GM18508 (cell line): ENCODE measurements at regions not wholly inside any gene's neighbourhood (a gene's known extent, or its start where the extent isn't known, plus 50 kb on each side); places are given as distances from the start of the nearest gene placed in this dataset.
"Not testable (repeated sequence)": the region's sequence is repeated elsewhere in the genome, so short reads cannot be mapped to it uniquely, and the experiment has no call there.

Source experiments
- ATAC-seq: cut with Tn5 transposase; IDR thresholded peaks from one replicate; pipeline ENCODE4 v1.9.1; 2021; ENCODE audit warnings: moderate number of reproducible peaks; ENCODE audit not compliant: insufficient read depth, unreplicated experiment

DNA sequence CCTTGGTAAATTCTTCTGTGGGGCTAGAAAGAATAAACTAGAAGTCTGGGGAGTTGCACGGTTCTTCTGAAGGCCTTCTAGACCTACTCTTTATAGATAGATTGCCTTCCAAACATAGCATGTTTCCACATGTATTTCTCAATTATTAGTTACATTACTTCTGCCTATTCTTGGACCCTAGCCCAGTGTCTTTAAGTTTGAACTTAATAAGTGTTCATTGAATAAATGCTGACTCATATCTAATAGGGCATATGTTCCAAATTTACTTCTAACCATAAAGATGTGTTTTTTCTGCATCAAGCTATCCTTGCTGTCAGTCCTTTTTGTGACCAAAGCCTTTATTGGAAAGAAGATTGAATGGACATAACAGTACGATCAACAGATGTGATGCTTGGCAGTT is 503.6 kb upstream of the ZFP42 start:
- no peak for ATAC-seq

DNA sequence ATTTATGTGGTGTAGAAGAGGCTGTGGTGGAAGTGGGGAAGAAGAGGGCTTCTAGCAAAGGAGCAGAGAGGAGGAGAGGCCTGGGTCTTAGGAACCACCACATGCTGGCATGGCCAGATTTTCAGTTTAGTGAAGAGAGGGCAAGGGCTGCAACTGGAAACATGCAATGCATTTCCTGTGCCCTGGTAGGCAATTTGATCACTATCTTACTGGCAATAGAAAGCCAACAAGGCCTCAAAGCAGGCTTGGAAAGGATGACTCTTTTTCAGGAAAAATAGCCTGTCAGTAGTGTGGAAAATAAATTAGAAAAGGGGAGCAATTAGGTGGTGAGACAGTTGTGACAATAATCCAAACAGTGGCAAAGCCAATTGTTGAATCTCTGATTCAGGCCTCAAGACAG is 501.9 kb upstream of the ZFP42 start:
- no peak for ATAC-seq

DNA sequence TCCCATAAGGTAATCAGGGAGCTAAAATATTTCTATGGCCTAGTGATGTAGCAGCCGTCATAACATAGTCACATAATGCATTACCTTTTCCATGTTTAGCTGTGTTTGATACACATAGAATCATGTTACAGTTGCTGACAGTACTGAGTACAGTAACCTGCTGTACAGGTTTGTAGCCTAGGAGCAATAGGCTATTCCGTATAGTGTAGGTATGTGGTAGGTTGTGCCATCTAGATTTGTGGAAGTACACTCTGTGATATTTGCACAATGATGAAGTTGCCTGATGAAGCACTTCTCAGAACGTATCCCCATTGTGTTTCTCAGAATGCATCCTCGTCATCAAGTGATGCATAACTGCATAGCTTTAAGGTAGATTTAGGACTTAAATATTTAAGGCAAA is 495.6 kb upstream of the ZFP42 start:
- ATAC-seq = no peak

DNA sequence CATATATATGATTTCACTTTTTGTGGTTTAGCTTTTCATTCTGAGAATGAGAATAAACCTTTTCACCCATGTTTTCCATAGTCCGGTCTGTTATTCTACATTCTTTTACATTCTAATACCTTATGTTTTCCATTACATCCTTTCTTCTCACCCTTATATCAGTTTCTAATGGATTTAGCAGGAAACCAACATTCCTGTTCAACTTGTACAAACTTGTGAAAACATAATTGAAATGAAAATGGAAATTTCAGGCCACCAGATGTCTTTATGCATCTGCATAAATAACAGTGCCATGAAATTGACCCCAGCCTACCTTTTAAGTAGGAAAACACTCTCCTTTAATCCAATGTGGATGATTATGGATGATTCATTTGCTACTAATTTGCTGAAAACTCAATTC is 494.8 kb upstream of the ZFP42 start:
- no peak for ATAC-seq

DNA sequence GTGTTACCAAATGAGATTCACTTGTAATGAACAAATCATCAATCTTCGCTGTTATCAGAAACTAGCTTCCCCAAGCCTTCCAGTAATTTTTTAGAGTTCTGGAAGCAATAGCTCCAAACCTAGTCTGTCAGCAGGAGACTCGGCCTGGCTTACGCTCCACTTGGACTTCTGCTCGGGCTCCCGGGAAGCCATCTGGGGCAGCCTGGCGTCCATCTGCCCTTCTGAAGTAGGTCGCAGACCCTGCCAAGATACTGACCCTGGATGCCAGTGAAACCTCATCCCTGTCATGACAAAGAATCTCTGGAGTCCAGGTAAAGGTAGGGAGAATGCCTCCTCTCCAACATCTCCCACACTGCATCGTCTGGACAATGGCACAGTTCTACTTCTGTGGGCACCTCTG is 493.8 kb upstream of the ZFP42 start:
- ATAC-seq = no peak

DNA sequence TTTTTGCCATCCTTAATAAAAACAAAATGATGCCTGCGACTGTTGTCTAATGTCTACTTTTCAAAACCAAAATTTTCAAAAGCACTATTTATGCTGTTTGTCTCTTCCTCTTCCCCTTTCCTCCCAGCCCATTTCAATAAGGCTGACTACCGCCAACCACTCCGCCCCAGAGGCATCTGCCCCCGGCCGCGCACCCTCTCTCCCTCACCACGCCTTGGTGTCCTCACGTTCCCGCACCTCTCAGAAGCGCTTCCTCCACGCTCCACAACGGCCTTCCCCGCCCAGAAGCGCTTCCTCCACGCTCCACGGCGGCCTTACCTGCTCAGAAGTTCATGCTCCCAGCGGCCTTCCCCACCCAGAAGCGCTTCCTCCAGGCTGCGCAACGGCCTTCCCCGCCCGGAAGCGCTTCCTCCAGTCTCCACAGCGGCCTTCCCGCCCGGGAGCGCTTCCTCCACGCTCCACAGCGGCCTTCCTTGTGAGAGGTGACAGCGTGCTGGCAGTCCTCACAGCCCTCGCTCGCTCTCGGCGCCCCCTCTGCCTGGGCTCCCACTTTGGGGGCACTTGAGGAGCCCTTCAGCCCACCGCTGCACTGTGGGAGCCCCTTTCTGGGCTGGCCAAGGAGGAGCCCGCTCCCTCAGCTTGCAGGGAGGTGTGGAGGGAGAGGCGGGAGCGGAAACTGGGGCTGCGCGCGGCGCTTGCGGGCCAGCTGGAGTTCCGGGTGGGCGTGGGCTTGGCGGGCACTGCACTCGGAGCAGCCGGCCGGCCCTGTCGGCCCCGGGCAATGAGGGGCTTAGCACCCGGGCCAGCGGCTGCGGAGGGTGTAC is 490.4 kb upstream of the ZFP42 start:
- no peak for ATAC-seq

DNA sequence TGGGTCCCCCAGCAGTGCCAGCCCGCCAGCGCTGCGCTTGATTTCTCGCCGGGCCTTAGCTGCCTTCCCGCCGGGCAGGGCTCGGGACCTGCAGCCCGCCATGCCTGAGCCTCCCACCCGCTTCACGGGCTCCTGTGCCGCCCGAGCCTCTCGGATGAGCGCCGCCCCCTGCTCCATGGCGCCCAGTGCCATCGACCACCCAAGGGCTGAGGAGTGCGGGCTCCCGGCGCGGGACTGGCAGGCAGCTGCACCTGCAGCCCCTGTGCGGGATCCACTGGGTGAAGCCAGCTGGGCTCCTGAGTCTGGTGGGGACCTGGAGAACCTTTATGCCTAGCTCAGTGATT is 489.8 kb upstream of the ZFP42 start:
- ATAC-seq = not testable (repeated sequence)

DNA sequence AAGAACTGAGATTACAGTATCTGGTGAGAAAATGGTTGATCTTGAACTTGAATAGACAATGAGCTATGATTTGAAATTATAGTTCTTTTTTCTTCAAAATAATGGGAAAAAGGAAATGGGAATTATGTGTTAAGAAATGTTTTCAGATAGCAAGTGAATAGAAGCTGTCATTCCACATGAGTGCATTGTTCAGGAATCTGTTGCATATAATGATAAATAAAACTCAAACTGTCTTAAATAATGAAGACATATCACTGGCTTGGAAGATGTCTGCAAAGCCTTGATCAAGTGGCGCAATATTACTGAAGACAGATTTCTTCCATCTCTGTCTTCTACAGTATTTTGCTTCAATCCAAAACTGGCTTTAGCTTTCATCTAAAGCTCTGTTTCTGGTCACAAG is 479.3 kb upstream of the ZFP42 start:
- ATAC-seq = no peak

DNA sequence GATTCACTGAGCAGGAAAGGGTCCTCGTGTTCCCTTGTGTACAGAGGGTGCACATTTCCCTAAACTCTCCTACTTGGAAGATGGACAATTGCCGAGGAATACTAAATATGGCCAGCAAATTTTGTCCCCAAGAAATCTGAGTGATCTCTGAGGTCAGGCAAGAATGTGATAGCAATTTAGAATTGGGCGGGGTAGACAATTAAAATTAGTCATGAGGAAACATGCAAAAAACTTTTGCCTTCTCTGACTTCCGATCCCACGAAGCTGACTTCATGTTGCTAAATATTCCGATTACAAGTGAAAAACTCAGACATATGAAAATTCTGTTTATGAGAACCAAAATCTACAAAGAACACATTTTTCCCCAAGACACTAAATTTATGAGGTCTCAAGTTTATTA is 453.9 kb upstream of the ZFP42 start:
- ATAC-seq = no peak

DNA sequence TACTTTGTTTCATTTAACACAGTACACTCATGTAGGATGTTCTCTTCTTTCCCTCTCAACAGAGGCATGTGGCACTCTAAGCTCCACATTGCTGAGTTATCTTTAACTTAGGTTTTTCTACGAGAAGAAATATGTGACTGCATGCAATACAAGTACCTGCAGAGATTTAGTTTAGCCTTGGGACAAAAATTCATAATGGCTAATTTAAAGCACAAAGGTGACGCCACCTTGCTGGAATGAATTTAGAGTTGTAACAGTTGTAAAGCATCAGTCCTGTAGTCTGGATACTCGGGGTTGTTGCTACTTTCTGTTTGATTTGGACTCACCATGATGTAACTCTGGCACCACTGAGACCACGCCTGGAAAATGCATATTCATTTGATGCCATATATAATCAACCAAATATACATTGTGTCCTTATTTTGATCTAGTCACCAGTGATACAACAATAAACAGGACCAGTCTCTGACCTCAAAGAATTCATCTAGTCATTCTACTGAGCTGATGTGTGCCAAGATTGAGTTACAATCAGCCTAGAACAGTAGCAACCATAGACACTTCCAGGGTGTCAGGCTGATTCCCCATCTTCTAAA is 451.0 kb upstream of the ZFP42 start:
- ATAC-seq = no peak

DNA sequence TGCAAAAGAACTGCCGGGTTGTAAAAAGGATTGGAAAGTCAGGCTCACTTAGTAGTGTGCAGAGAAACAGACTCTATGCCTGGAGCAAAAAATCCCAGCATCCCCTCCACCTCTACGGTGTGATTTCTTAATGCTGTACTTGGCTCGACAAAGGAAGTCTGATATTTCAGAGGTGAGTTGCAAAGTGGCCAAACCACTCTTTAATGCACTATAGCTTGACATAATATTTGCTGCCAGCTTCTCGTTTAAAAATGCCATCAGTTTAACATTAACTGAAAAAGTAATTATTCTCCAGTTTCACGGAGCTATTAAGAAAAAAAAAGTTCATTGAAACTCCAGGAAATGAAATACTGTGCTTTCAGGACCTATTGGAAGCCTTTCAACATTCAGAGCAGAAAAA is 448.3 kb upstream of the ZFP42 start:
- ATAC-seq = no peak

DNA sequence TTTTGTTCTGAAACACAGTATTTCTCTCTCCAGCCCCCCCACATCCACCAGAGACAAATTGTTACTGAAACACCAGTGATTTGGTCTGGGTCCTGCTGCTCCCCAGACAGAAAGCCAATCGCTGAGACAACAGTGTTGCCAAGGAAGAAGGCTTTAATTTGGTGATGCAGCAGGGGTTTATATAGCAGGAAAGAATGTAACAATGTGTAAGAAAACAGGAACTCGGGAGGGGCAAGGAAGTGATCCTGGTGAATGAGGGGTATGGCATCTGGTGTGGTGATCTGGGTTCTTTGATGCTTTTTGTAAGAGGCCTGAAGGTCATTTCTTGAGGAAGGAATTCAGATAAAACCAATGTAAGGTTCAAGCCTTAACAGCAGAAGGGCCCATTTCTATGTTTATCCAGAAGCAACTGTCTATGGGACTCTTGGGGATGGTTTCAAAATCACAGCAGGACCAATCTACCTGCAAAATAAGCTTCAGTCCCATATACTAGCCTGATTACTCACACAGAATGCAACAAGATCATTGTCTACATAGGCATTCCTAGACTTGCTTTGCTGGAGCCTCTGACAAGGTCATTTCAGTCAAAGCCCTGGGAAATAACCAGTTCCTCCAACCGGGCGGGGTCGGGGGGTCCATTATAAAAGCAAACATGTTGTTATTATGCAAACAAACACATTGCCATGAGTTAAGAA is 445.2 kb upstream of the ZFP42 start:
- no peak for ATAC-seq

DNA sequence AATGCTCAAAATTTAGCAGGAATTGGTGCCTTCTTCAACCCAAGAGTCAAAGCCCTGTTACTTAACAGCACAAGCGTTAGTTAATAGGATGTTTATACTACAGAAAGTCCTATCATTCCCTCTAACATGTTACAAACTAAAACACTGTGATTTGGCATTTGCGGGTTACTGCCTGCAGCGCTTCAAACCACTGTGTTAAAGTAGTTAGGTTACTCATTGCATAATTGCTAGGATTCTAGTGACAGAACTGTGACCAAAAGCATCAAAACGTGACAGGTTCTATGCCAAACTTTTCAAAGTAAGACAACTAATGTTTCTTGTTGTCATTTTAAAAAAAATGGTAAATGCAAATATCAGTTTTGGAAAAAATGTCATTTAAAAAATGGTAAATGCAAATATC is 442.8 kb upstream of the ZFP42 start:
- no peak for ATAC-seq

DNA sequence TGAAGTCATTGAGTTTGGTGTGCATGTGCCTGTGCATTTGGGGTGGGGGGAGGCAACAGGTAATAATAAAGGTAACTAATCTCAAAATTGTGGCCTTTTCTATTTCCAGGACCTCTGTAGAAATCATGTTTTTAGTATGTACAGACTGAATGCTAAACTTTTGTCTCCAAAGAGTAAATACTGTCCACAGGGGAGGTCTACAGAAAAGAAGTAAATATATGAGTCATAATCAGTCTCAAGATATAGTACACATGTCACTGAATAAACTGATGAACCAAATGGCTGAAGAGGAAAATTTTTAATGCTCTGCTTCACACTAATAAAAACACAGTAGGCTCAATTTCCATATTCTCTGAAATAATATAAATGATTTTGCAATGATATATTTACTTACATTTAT is 440.4 kb upstream of the ZFP42 start:
- no peak for ATAC-seq

DNA sequence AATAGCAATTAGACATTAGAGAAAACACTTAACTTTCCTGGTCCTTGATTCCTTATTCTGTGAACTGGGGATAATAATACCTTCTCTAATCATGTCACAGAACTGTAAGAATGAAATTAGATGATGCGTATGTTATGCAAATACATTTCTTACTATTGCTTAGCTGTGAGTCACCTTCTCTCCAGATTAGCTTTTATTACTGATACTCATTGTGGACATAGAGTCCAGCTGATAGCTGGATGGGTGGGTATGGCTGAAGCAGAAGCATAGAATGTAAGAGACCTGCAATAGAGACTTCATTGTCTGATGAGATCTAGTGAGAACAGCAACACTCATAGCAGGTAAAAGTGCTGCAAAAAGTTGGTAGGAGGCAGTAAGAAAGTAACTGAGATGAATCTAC is 437.2 kb upstream of the ZFP42 start:
- no peak for ATAC-seq

DNA sequence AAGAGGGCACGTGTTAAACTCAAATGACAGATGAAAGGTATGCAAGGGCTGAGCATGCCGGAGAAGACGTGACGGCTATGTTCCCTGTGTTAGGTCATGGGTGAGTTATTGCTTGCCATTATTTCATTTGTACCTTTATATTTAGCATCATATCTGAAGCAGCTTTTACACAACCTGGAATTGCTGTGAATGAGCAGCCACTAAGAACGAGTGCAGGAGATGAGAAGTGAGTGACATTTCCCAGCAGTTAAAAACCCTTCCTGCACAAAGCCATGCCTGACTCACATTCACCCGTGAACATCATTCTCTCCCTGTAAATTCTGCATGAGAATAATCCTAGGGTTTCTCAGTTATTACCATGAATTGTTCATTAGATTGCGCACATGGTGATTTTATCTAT is 433.2 kb upstream of the ZFP42 start:
- no peak for ATAC-seq

DNA sequence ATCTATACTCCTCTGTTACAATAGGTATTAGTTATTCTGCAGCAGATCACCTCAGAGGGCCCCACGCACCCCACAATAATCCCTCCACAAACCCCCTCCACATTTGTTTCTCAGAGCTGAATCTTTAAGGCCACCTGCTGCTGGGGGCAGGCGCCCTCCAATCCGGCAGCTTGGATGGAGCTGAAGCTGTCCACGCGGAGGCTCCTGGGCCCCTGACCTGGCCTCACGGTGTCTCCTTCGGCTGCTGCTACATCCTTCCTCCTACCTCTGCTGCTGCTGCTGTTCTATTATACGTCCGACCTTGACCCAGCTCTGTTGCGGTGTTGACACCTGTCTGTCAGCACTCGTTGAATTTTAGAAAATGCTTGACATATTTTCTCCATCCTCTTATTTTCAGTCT is 430.2 kb upstream of the ZFP42 start:
- no peak for ATAC-seq

DNA sequence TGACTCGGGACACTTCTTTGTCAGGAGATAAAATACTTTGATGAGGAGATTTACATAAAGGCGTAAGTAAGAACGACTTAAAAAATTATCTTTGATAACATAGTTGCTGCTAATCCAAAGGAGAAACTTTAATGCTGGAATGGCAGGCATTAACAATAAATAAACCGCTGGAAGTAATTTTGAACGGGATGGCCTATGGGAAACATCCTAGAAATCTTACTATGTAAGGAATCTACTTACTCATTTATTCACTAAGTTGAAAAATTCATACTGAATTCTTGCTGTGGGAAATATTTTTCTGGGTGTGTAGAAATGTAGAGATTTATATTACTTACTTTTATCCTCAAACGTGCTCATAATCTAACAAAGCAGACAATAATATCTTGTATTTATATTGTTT is 425.7 kb upstream of the ZFP42 start:
- no peak for ATAC-seq

DNA sequence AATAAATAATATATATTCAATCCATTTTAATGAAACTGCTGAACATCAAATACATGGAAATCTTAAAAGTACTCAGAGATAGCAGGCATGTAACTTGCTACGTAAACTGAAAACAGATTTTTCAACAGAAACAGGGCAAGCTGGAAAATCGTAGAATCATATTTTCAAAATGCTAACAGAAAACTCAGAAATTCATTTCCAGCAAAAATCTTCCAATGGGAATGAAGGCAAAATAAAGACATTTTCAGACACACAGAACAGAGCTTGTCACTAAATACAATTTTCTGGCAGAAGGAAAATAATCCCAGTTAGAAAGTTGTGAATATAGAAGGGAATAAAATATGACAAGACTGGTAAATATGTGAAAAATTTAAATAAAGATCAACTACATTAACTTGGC is 419.9 kb upstream of the ZFP42 start:
- no peak for ATAC-seq

DNA sequence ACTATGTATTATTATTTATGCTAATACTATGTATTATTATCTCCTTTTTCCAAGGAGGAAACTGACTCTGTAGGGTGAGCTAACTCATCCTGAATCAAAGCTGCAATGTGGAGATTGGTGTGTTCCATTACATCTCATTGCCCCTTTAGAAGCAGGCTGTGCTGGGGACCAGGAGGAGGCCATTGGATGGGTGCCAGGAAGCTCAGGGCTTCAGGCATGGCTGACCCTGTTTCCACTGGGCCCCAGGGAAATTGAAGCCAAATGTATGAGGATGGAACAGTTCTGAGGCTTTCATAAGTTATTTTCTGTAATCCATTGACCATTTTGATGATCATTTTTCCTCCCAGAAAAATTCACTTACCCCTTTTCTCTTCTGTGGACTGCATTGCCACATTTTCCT is 418.8 kb upstream of the ZFP42 start:
- no peak for ATAC-seq

DNA sequence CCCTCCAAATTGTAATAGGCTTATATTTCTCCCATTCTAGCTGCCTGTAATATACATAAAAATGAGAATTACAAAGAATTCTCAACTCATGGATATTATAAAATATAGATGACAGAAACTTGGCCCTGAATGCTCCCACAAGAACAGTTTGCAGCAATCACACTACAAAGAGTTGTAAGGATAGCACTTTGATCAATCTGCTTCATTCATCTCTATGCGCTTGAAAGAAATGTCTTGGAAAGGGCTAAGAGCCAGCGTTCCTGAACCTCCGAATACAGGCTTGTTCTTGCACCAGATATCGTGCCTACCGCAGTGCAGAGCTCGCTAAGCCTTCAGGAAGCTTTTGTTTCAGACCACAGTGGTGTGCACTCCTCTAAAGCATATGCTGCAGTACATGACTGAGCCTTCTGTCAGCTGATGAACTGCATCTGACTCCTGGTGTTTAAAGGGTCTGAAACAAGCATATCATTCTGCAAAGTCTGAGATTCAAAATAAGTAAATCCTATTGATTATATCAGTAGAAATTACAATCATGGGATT is 417.6 kb upstream of the ZFP42 start:
- no peak for ATAC-seq

DNA sequence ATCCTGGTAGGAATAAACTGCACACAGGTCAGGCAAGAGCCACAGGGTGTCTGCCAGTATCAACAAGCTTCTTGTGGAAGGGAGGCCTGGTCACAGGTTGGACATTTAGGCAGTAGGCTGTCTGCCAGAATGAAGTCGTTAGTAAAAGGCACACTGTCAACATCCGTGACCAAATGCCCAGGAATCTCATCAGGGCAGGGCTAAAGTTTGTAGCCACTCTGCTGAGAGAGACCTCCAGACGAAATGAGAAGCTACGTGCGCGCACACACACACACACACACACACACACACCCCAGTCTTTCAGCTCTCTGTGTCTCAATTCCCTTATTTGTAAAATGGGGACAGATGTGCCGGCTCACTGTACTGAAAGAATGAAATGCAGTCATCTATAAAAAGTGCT is 408.7 kb upstream of the ZFP42 start:
- ATAC-seq = no peak
